Liver (tissue), 8 donors: ENCODE measurements at regions not wholly inside any gene's neighbourhood (a gene's known extent, or its start where the extent isn't known, plus 50 kb on each side); places are given as distances from the start of the nearest gene placed in this dataset.

Experiments used
- DNase-seq: peaks from one replicate; pipeline ENCODE4 v3.0.0-alpha.2; 2017; ENCODE audit warnings: low spot score
- H3K27ac ChIP-seq, 2 donors: one replicate each; pipeline ENCODE4 v1.7.0; 2013; ENCODE audit warnings: inconsistent platforms in 2 of 2, low read length in 2 of 2, control low read depth in 1 of 2, low read depth in 1 of 2, mild to moderate bottlenecking in 1 of 2
- H3K27me3 ChIP-seq, 4 donors: one replicate each; pipeline versions ENCODE4 v1.6.1 to v1.7.0; 2013; ENCODE audit warnings: low read length in 3 of 4, inconsistent platforms in 1 of 4, mild to moderate bottlenecking in 1 of 4, moderate library complexity in 1 of 4; ENCODE audit not compliant: control insufficient read depth in 4 of 4, insufficient read depth in 4 of 4
- H3K36me3 ChIP-seq, 4 donors: one replicate each; pipeline versions ENCODE4 v1.6.1 to v1.7.0; 2013; ENCODE audit warnings: low read length in 3 of 4, mild to moderate bottlenecking in 3 of 4, low read depth in 1 of 4, moderate library complexity in 1 of 4; ENCODE audit not compliant: control insufficient read depth in 4 of 4, insufficient read depth in 3 of 4
- H3K4me1 ChIP-seq, 4 donors: one replicate each; pipeline versions ENCODE4 v1.6.1 to v1.7.0; 2013; ENCODE audit warnings: low read length in 3 of 4, mild to moderate bottlenecking in 3 of 4, moderate library complexity in 1 of 4; ENCODE audit not compliant: control insufficient read depth in 4 of 4, insufficient read depth in 4 of 4
- H3K4me3 ChIP-seq, 3 donors: one replicate each; pipeline versions ENCODE4 v1.6.1 to v1.7.0; 2013; ENCODE audit warnings: low read length in 3 of 3, control low read depth in 1 of 3, low read depth in 1 of 3, mild to moderate bottlenecking in 1 of 3
- H3K9ac ChIP-seq, 2 donors: one replicate each; pipeline ENCODE4 v1.7.0; 2013; ENCODE audit warnings: low read length in 2 of 2, mild to moderate bottlenecking in 2 of 2, moderate library complexity in 2 of 2, control low read depth in 1 of 2, low read depth in 1 of 2
- H3K9me3 ChIP-seq, 4 donors: one replicate each; pipeline versions ENCODE4 v1.6.1 to v1.7.0; 2013; ENCODE audit warnings: low read length in 3 of 4; ENCODE audit not compliant: control insufficient read depth in 4 of 4
- ATF3 ChIP-seq: IDR thresholded peaks from 2 replicates; pipeline ENCODE4 v1.6.1; 2016; ENCODE audit warnings: antibody characterized with exemption
- CTCF ChIP-seq: fragments of 150-350 bp; IDR thresholded peaks from 2 replicates; pipeline ENCODE4 v1.5.1; 2017; ENCODE audit warnings: improper control_type of control experiment, low read depth, low read length; ENCODE audit not compliant: missing input control
- EGR1 ChIP-seq, 2 donors: IDR thresholded peaks; 2 replicates each; pipeline ENCODE4 v1.6.1; 2016 to 2018; ENCODE audit warnings: antibody characterized with exemption in 2 of 2, low read depth in 2 of 2
- FOXA1 ChIP-seq: IDR thresholded peaks from 2 replicates; pipeline ENCODE4 v1.6.1; 2016; ENCODE audit warnings: antibody characterized with exemption
- FOXA2 ChIP-seq: IDR thresholded peaks from 2 replicates; pipeline ENCODE4 v1.6.1; 2016; ENCODE audit warnings: antibody characterized with exemption
- HNF4A ChIP-seq, 2 donors: conservative IDR thresholded peaks; 2 replicates each; pipeline ENCODE4 v1.6.1; 2016; ENCODE audit warnings: antibody characterized with exemption in 2 of 2, mild to moderate bottlenecking in 2 of 2
- HNF4G ChIP-seq: IDR thresholded peaks from 2 replicates; pipeline ENCODE4 v1.6.1; 2016; ENCODE audit warnings: antibody characterized with exemption
- JUND ChIP-seq, 2 donors: IDR thresholded peaks; 2 replicates each; pipeline ENCODE4 v1.6.1; 2016; ENCODE audit warnings: antibody characterized with exemption in 2 of 2
- NR2F2 ChIP-seq: IDR thresholded peaks from 2 replicates; pipeline ENCODE4 v1.6.1; 2016; ENCODE audit warnings: antibody characterized with exemption
- RAD21 ChIP-seq, 2 donors: IDR thresholded peaks; 2 replicates each; pipeline ENCODE4 v1.6.1; 2016; ENCODE audit warnings: antibody characterized with exemption in 2 of 2, mild to moderate bottlenecking in 2 of 2
- REST ChIP-seq: IDR thresholded peaks from 2 replicates; pipeline ENCODE4 v1.6.1; 2016; ENCODE audit warnings: antibody characterized with exemption, mild to moderate bottlenecking
- RXRA ChIP-seq, 2 donors: IDR thresholded peaks; 2 replicates each; pipeline ENCODE4 v1.6.1; 2017 to 2018; ENCODE audit warnings: antibody characterized with exemption in 2 of 2, mild to moderate bottlenecking in 1 of 2
- TAF1 ChIP-seq: conservative IDR thresholded peaks from 2 replicates; pipeline ENCODE4 v1.6.1; 2016; ENCODE audit warnings: antibody characterized with exemption, mild to moderate bottlenecking
- YY1 ChIP-seq: IDR thresholded peaks from 2 replicates; pipeline ENCODE4 v1.6.1; 2016; ENCODE audit warnings: antibody characterized with exemption, mild to moderate bottlenecking
- ZBTB33 ChIP-seq: IDR thresholded peaks from 2 replicates; pipeline ENCODE4 v1.6.1; 2016; ENCODE audit warnings: antibody characterized with exemption
- WGBS: extraction: QIAGEN DNeasy Blood & Tissue Kit; methylation state at CpG from one replicate; pipeline ENCODE4 v1.1.7; 2013; 5-methylcytosine and 5-hydroxymethylcytosine counted together
- donor health status: healthy.
- donor health status: healthy.
- donor health status: healthy.
- donor health status: healthy.
- donor health status: healthy.

GRCh38 chr15:81781395-81781794, 264.4 kb downstream of the MEX3B start:
- no peaks in the 10 kb centered on the region for H3K4me1 ChIP-seq
- DNase-seq, result no peak
- no peak overlapping the region for H3K9ac ChIP-seq
- no peaks in the 10 kb centered on the region for H3K36me3 ChIP-seq
- no peak overlapping the region for H3K4me3 ChIP-seq
- no peak overlapping the region for H3K27ac ChIP-seq
- whole genome bisulfite sequencing, result 68% methylated on average over 2 of the region's 2 CpGs
- H3K9me3 ChIP-seq, result no peaks in the 10 kb centered on the region
- TF ChIP-seq YY1, result no peak
- no peak for TF ChIP-seq NR2F2
- no peak for TF ChIP-seq CTCF
- no peak for TF ChIP-seq HNF4A (conservative IDR thresholded peaks at IDR 0.05)
- TF ChIP-seq ZBTB33, result no peak
- TF ChIP-seq TAF1, result no peak
- no peak for TF ChIP-seq RAD21 (IDR thresholded peaks at IDR 0.05)
- TF ChIP-seq RXRA (IDR thresholded peaks at IDR 0.05), result no peak
- no peak for TF ChIP-seq EGR1 (IDR thresholded peaks at IDR 0.05; ENCODE audit: low read depth in 2 of 2)
- TF ChIP-seq JUND (IDR thresholded peaks at IDR 0.05), result no peak
- no peak for TF ChIP-seq HNF4G
- TF ChIP-seq REST, result no peak
- TF ChIP-seq FOXA2, result no peak
- no peak for TF ChIP-seq FOXA1
- no peak for TF ChIP-seq ATF3
- H3K27me3 ChIP-seq, result peaks cover 0 to 4% (median 0%) of the 10 kb centered on the region in 4 donors

GRCh38 chr15:81780966-81781365, 264.9 kb downstream of the MEX3B start:
- no peaks in the 10 kb centered on the region for H3K4me1 ChIP-seq
- H3K27me3 ChIP-seq, result peaks cover 0 to 4% (median 0%) of the 10 kb centered on the region in 4 donors
- no peaks in the 10 kb centered on the region for H3K36me3 ChIP-seq

More at GRCh38 chr15:81780966-81781365, 264.9 kb downstream of the MEX3B start:
- no peak for TF ChIP-seq HNF4G
- H3K9me3 ChIP-seq, result no peaks in the 10 kb centered on the region
- no peak for DNase-seq
- H3K9ac ChIP-seq, result no peak overlapping the region
- no peak overlapping the region for H3K4me3 ChIP-seq
- H3K27ac ChIP-seq, result no peak overlapping the region
